ENCODE measurements at regions not wholly inside any gene's neighbourhood (a gene's known extent, or its start where the extent isn't known, plus 50 kb on each side); places are given as distances from the start of the nearest gene placed in this dataset.

DNA sequence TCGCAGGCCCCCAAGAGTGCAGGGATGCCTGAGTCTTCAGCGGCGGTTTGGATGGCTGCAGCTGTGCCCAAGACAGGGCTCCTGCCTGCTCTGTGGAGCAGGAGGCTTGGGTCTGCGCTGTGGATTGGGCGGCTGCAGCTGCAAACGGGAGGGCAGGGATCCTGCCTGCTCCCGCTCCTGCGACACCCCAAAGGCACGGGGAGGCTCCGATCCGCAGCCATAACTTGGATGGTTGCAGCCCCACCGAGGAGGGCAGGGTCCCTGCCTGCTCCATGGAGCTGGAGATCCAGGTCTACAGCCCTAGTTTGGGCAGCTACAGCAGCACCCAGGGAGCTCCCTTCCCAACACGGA lies 898.8 kb upstream of the NEGR1 start:
- DNase-seq: no peak

GRCh38 chr1:73180397-73181189 lies 898.3 kb upstream of the NEGR1 start:
- no peak for DNase-seq

GRCh38 chr1:73176902-73177301 lies 894.6 kb upstream of the NEGR1 start:
- no peak for DNase-seq

DNA sequence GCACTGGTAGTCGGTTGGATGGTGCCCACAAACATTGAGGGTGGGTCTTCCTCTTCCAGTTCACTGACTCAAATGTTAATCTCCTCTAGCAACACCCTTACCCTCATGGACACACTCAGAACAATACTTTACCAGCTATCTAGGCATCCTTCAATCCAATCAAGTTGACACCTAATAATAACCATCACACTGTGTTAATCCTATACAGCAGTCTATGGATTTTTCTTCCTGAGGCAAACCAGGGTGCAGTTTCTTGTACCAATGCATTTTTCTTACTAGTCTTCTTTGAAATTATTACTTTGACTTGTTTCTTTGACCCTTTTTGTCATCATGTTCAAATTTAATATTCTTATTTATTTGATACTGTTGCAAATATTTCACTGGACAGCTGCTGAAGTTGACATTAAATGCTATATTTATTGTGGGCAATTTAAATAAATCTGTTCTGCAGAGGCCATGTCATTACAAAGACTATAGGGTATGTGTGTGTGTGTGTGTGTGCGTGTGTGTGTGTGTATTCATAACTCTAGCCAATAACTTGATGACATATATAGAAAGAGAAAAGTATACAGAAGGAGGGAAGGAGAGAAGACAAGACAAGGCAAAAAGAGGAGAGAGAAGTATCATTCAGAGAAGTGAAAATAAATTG lies 884.8 kb upstream of the NEGR1 start:
- no peak for DNase-seq

GRCh38 chr1:73162564-73162963 lies 880.2 kb upstream of the NEGR1 start:
- no peak for DNase-seq

DNA sequence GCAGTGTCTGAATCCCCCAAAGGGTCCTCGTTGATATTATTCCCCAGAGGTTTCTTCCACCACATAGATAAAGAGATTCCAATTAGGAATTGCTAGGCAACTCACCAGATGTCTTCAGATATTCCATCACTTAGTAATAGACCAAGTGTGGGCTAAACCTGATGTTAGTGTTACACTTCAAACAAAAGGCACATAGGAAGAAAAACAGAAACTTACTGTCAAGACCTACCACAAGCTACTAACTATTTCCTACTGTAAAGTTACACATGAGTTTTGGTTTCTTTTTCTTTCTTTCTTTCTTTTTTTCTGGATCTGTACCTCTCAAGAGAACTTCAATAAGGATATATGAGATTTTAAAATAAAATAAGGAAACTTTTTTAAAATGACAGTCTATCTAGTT lies 879.1 kb upstream of the NEGR1 start:
- no peak for DNase-seq

GRCh38 chr1:73160759-73161158 lies 878.4 kb upstream of the NEGR1 start:
- no peak for DNase-seq

GRCh38 chr1:73144311-73144710 lies 862.0 kb upstream of the NEGR1 start:
- no peak for DNase-seq

GRCh38 chr1:73136975-73137374 lies 854.6 kb upstream of the NEGR1 start:
- no peak for DNase-seq

- no peak for DNase-seq
These were observed 824.6 kb upstream of the NEGR1 start for GRCh38 chr1:73106931-73107330.

- no peak for DNase-seq
These were observed 823.4 kb upstream of the NEGR1 start for GRCh38 chr1:73105755-73106154.

GRCh38 chr1:73104749-73105148 lies 822.4 kb upstream of the NEGR1 start:
- DNase-seq: no peak

- no peak for DNase-seq
These were observed 817.9 kb upstream of the NEGR1 start for GRCh38 chr1:73100216-73100615.

- DNase-seq: no peak
These were observed 815.6 kb upstream of the NEGR1 start for GRCh38 chr1:73097917-73098316.

DNA sequence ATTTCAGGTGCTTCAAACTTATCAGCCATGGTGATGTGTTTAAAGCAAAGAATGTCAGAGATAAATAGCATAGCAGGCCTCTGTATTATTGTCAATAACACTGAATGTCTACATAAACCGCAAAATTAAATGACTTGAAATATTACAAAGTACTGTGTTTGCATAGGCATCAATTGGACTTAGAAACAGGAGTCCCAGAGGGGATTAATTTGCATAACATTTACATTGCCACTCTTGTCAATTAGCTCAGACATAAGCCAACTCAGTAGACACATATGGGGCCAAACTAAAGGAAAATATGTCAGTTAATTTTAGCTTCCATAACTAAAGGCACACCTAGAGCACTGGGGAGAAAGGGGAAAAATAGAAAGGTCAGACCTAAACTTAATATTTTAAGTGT lies 814.5 kb upstream of the NEGR1 start:
- DNase-seq: no peak

- no peak for DNase-seq
These were observed 810.0 kb upstream of the NEGR1 start for GRCh38 chr1:73092383-73092782.

DNA sequence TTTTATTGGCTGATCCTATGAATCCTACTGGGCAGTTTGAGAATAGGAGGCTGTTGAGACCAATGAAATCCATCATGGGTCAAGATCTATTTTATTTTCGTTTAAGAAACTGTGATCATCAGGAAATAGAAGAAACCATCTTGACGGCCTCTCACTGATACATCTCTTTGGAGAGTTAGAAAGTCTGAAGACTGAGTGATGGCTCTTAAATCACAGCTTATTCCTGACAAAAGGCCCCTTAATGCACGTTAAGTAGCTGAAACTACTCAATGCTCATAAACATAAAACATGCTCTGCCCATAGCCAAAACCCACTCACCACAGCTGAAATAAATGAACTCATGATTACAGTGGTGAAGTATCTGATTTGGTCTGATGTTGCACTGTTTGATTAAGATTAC lies 784.5 kb upstream of the NEGR1 start:
- no peak for DNase-seq

DNA sequence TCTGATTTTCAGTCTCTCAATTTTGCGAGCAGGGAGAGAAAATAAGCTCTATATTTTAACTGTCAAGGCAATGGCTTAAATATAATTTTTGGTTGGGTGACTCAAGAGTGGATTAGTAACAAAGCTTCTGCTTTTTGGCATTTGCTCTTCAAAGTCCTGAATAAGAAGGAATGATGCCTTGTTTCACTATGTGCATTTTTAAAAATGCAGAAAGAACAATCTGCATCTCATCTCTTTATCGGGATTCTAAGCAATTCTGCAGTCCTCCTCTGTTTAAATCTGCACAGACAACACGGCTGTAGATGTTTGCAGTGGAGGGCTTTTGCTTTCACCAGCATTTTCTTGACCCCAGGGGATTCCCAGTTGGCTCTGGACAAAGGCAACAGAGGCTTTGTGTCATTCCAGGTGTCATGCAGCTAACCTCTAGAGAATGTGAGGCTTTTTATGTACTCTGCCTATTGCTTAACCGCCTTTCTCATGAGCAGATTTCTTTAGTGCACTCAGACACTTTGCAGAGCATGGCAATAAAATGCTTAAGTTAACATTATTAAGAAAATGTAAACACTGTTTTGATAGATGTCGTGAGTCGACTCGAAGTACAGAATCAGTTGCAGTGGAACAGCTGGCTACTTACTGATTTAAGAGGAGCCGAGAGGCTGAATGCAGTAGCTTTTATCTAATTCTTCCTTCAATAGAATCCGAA lies 783.2 kb upstream of the NEGR1 start:
- DNase-seq: no peak

DNA sequence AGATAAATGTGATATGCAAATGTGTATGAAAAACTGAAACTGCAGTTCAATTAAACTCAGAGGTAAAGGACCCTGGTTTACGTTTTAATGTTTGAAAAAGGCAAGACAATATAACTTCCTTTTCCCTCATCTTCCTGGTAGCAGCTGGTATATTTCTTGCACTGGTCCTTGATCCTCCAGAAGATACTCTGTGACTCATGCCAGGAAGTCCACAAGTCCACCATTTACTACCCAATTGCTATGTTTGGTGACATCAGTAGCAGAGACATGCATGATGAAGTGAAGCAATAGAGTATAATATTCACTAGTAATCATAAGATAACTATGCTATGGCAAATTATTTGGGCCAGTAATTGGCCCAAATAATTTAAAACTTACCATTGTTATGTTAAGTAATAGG lies 774.5 kb upstream of the NEGR1 start:
- no peak for DNase-seq

DNA sequence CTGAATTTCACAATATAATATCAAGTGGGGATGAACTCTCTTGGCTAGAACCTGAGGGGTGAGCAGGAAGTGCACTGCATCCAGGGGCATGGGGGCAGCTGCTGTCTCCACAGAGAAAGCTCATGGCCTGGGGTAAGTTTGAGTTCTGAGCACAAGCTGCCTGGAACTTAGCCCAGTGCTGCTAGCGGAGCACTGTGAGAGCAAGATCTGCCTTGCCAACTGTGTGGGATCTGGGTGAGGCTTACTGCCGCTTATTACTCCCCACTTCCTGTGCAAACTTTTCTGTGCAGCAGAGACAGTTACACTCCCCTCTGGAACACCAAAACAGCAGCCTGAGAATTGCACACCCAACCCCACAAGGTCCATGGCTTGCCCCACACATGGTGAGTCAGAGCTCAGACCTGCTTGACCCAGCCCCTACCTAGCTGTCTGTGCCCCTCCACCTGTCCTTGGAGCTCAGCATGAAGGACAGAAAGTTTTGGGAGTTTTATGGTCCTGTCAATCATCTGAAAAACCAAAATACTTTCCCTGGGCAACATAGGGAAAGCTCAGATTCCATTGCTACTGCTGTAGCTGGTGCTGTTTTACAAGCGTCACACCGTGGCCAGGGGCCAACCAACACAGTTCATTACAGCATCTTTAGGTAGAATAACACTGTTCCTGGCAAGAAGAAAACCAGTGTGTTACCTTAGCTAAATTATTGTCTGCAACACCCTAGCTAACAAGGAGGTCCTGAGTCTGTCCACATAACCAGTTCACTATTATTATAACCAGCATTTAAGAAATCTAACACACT lies 762.1 kb upstream of the NEGR1 start:
- no peak for DNase-seq

- DNase-seq: no peak
These were observed 760.1 kb upstream of the NEGR1 start for GRCh38 chr1:73042403-73042802.

DNA sequence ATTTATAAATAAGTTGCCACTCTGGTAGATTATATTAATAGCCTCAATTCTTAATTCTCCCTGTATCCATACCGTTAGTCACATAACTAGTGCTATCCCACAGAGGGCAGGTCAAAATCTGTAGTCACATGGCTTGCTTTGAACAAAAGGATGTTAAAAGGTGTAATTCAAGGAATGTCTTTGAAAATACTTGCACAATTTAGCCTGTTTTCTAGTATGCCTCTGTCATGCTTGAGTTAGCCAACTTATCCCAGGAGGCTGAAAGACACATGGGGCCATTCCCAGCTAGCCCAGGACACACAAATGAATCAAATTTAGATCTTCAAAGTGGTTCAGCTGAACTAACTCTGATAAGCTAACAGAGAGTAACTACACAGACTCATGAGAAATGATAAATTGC lies 758.5 kb upstream of the NEGR1 start:
- no peak for DNase-seq

- DNase-seq: no peak
These were observed 751.9 kb upstream of the NEGR1 start for GRCh38 chr1:73034271-73034670.

Data from stimulated activated naive CD4-positive, alpha-beta T cell (primary cell).